Loucy (cell line): ENCODE measurements at regions not wholly inside any gene's neighbourhood (a gene's known extent, or its start where the extent isn't known, plus 50 kb on each side); places are given as distances from the start of the nearest gene placed in this dataset.

Source experiments
- H2AFZ ChIP-seq: fragments of 200-600 bp; sonication (generic); 2 replicates; pipeline ENCODE4 v1.6.0; 2016; ENCODE audit warnings: antibody characterized with exemption, mild to moderate bottlenecking, low read length, moderate library complexity
- H3F3A ChIP-seq: fragments of 200-600 bp; 2 replicates; pipeline ENCODE4 v1.6.0; 2016; ENCODE audit warnings: antibody characterized with exemption, low read depth, mild to moderate bottlenecking
- H3K27me3 ChIP-seq: fragments of 200-600 bp; sonication (generic); 2 replicates; pipeline ENCODE4 v1.6.1; 2014; ENCODE audit warnings: low read length, mild to moderate bottlenecking; ENCODE audit not compliant: insufficient read depth, poor library complexity, severe bottlenecking
- H3K36me3 ChIP-seq: fragments of 200-600 bp; sonication (generic); 2 replicates; pipeline ENCODE4 v1.6.1; 2016; ENCODE audit warnings: low read length; ENCODE audit not compliant: insufficient read depth
- H3K4me1 ChIP-seq: fragments of 200-600 bp; sonication (generic); 2 replicates; pipeline ENCODE4 v1.5.1; 2014; ENCODE audit warnings: low read length, mild to moderate bottlenecking; ENCODE audit not compliant: insufficient read depth, poor library complexity, severe bottlenecking
- H3K4me2 ChIP-seq: fragments of 200-600 bp; sonication (generic); 2 replicates; pipeline ENCODE4 v1.6.0; 2014; ENCODE audit warnings: antibody characterized with exemption, low read length, low read depth, mild to moderate bottlenecking; ENCODE audit not compliant: poor library complexity, severe bottlenecking
- H3K4me3 ChIP-seq: fragments of 200-600 bp; sonication (generic); 2 replicates; pipeline ENCODE4 v1.5.1; 2014; ENCODE audit warnings: low read length, mild to moderate bottlenecking, mixed read lengths; ENCODE audit not compliant: poor library complexity, severe bottlenecking
- H3K79me2 ChIP-seq: fragments of 200-600 bp; sonication (generic); 2 replicates; pipeline ENCODE4 v1.6.1; 2014; ENCODE audit warnings: low read length; ENCODE audit not compliant: insufficient read depth
- H3K9ac ChIP-seq: fragments of 200-600 bp; sonication (generic); 2 replicates; pipeline ENCODE4 v1.6.0; 2014; ENCODE audit warnings: mild to moderate bottlenecking, low read depth, low read length, moderate library complexity; ENCODE audit not compliant: poor library complexity, severe bottlenecking
- H3K9me2 ChIP-seq: fragments of 200-600 bp; sonication (generic); replicated peaks from 2 replicates; pipeline ENCODE4 v1.6.1; 2016; ENCODE audit warnings: low read depth, low read length, mixed read lengths
- H3K9me3 ChIP-seq: fragments of 200-600 bp; sonication (generic); 2 replicates; pipeline ENCODE4 v1.6.1; 2014; ENCODE audit warnings: mild to moderate bottlenecking, antibody characterized with exemption, low read length, low read depth; ENCODE audit not compliant: insufficient read depth
- H4K20me1 ChIP-seq: fragments of 200-600 bp; sonication (generic); 2 replicates; pipeline ENCODE4 v1.6.0; 2014; ENCODE audit warnings: antibody characterized with exemption, low read length, mild to moderate bottlenecking; ENCODE audit not compliant: insufficient read depth, poor library complexity, severe bottlenecking
- EZH2phosphoT487 ChIP-seq: fragments of 200-600 bp; IDR thresholded peaks from 2 replicates; pipeline ENCODE4 v1.6.1; 2018; ENCODE audit warnings: antibody characterized with exemption, mild to moderate bottlenecking, moderate library complexity, borderline replicate concordance
- TF ChIP-seq, protein P1 (sequence below): fragments of 200-600 bp; sonication (generic); conservative IDR thresholded peaks from 2 replicates; pipeline ENCODE4 v1.5.1; 2014; ENCODE audit warnings: mild to moderate bottlenecking, antibody characterized with exemption, low read length

DNA sequence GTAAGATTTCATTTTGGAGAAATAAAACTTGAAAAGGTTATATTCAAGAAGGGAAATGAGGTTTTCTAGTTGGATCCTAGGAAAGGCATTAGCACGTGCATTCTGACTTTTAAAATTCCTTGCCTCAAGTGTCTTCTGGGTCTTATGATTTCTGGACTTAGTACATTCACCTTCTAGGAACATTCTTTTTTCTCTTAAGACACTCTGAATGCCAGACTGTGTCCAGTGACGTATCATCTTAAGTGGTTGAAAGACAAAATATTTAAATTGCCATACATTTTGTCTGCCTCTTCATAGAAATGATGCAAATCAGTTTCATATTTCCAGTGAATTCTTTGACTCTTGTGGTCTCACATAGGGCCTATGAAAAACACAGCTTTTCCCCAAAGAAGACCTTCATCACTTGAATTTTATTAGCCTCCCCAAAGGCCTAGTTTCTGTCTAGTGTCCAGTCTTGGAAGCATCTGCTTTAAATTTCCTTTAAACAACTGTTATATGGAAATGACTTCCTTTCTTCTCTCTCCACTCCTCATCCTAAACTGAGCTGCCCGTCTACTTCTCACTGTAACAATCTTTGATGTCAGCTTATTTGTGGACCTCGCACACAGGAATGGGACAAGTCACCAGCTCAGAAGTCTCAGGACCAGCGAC is 187.2 kb downstream of the HLX start:
- no peaks in the 10 kb centered on the region for H3K27me3 ChIP-seq
- no peaks in the 10 kb centered on the region for H3K9me3 ChIP-seq
- H3K4me1 ChIP-seq: no peaks in the 10 kb centered on the region

DNA sequence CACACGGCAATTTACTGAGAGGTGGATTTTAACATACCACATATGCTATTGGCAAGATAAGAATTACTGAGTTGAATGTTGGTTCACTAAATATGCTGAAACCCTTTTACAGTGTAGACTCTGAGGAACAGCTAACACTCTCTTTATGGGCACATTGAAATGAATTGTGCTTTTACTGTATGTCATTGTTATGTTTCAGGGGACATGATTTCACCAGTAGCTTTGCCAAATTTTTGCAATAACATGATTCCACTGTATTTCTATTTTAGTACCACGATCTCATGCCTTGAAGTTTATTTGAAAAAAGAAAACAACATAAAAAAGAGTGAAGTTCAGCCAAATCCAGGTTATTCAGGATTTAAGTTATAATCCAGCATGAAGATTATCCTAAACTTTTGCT is 188.5 kb downstream of the HLX start:
- Histone ChIP-seq H4K20me1 (no peaks in the 10 kb centered on the region), H3K9me2 (no peaks in the 10 kb centered on the region), H3K36me3 (no peaks in the 10 kb centered on the region), H3K27me3 (no peaks in the 10 kb centered on the region), H3K4me2 (no peak overlapping the region), H3K4me3 (no peak overlapping the region), H3F3A (no peaks in the 10 kb centered on the region), H3K9me3 (no peaks in the 10 kb centered on the region), H3K4me1 (no peaks in the 10 kb centered on the region), H2AFZ (no peak overlapping the region), H3K79me2 (no peaks in the 10 kb centered on the region), H3K9ac (no peak overlapping the region)
- TF ChIP-seq, protein P1, sequence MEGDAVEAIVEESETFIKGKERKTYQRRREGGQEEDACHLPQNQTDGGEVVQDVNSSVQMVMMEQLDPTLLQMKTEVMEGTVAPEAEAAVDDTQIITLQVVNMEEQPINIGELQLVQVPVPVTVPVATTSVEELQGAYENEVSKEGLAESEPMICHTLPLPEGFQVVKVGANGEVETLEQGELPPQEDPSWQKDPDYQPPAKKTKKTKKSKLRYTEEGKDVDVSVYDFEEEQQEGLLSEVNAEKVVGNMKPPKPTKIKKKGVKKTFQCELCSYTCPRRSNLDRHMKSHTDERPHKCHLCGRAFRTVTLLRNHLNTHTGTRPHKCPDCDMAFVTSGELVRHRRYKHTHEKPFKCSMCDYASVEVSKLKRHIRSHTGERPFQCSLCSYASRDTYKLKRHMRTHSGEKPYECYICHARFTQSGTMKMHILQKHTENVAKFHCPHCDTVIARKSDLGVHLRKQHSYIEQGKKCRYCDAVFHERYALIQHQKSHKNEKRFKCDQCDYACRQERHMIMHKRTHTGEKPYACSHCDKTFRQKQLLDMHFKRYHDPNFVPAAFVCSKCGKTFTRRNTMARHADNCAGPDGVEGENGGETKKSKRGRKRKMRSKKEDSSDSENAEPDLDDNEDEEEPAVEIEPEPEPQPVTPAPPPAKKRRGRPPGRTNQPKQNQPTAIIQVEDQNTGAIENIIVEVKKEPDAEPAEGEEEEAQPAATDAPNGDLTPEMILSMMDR: no peak
- no peak for TF ChIP-seq EZH2phosphoT487

More for the DNA sequence above, 187.2 kb downstream of the HLX start:
- Histone ChIP-seq H4K20me1 (no peaks in the 10 kb centered on the region), H3K4me2 (no peak overlapping the region), H3K9ac (no peak overlapping the region), H3K36me3 (no peaks in the 10 kb centered on the region), H3K4me3 (no peak overlapping the region), H3F3A (no peaks in the 10 kb centered on the region), H2AFZ (no peak overlapping the region), H3K9me2 (no peaks in the 10 kb centered on the region), H3K79me2 (no peaks in the 10 kb centered on the region)
- no peak for TF ChIP-seq EZH2phosphoT487
- TF ChIP-seq, protein P1: no peak

DNA sequence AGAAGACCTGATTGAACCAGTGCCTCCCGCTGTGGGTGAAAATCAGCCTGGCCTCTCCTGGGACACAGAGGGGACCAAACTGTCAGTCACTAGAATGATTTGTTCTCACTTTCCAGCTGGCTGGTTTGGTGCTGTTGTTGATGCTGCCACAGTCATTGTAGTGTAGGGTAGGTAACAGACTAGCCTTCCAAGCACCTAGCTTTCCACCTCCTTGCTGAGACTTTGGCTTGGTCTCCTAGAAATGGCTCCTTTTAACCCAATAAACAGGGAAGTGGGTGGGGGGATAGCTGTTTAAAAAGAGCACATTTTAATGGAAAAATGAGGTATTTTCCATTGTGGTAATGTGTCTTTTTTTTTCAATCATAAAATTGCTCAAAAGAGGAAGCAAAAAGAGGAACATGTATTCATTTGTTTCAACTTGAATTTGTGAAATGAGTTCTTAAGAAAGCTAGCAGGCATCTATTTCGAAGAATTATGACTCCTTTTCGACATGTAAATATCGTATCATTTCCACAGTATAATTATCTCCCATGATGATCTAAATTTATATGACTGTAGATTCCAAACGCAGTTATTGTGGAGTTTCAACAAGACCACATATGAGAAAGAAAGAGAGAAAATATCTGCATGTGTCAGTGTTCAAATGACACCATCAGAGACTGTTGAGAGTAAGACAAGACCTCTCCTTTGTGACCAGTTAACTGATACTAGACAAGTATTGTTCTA is 190.1 kb downstream of the HLX start:
- Histone ChIP-seq H2AFZ (no peak overlapping the region), H3K4me2 (no peak overlapping the region), H3K9ac (no peak overlapping the region)

More for the DNA sequence above, 190.1 kb downstream of the HLX start:
- Histone ChIP-seq H3K36me3 (no peaks in the 10 kb centered on the region), H3K79me2 (no peaks in the 10 kb centered on the region), H3K27me3 (no peaks in the 10 kb centered on the region), H3F3A (no peaks in the 10 kb centered on the region), H3K4me3 (no peak overlapping the region), H4K20me1 (no peaks in the 10 kb centered on the region), H3K4me1 (no peaks in the 10 kb centered on the region), H3K9me3 (no peaks in the 10 kb centered on the region), H3K9me2 (no peaks in the 10 kb centered on the region)
- no peak for TF ChIP-seq EZH2phosphoT487
- TF ChIP-seq, protein P1: no peak
